Right lobe of liver (tissue), 6 donors: ENCODE measurements at regions not wholly inside any gene's neighbourhood (a gene's known extent, or its start where the extent isn't known, plus 50 kb on each side); places are given as distances from the start of the nearest gene placed in this dataset.

Source experiments
- ATAC-seq, 4 donors: fragments of 200-7000 bp; cut with Tn5 transposase; one replicate each; pipeline ENCODE4 v1.9.1; 2020; ENCODE audit warnings: mild to moderate bottlenecking in 4 of 4, moderate library complexity in 4 of 4
- DNase-seq, 3 donors: peaks; one replicate each; pipeline ENCODE4 v3.0.0-alpha.2; 2020
- H3K27ac ChIP-seq, 3 donors: fragments of 200-600 bp; one replicate each; pipeline ENCODE4 v1.8.0; 2022
- H3K27me3 ChIP-seq, 2 donors: fragments of 200-600 bp; one replicate each; pipeline ENCODE4 v1.8.0; 2022
- H3K36me3 ChIP-seq, 4 donors: fragments of 200-600 bp; sonication (generic) in 1 of 4; one replicate each; pipeline versions ENCODE4 v1.5.1 to v1.8.0; 2017 to 2022; ENCODE audit warnings: control low read depth in 1 of 4
- H3K4me1 ChIP-seq, 4 donors: fragments of 200-600 bp; sonication (generic) in 1 of 4; one replicate each; pipeline versions ENCODE4 v1.5.1 to v1.8.0; 2017 to 2022; ENCODE audit warnings: control low read depth in 1 of 4
- H3K4me3 ChIP-seq, 3 donors: fragments of 200-600 bp; one replicate each; pipeline ENCODE4 v1.8.0; 2022
- H3K9me3 ChIP-seq, 4 donors: fragments of 200-600 bp; sonication (generic) in 1 of 4; one replicate each; pipeline versions ENCODE4 v1.5.1 to v1.8.0; 2017 to 2022; ENCODE audit warnings: control low read depth in 1 of 4
- POLR2A ChIP-seq: fragments of 450-650 bp; IDR thresholded peaks from one replicate; pipeline ENCODE4 v1.6.1; 2017; ENCODE audit warnings: antibody characterized with exemption, mild to moderate bottlenecking
- WGBS: methylation state at CpG from one replicate; pipeline ENCODE4 v1.1.6; 2018; ENCODE audit warnings: low coverage, low lambda C conversion rate; ENCODE audit not compliant: insufficient coverage; ENCODE audit errors: missing lambda C conversion rate; 5-methylcytosine and 5-hydroxymethylcytosine counted together
- intact Hi-C, 2 donors: fragments of 100-400 bp; cut with DNase I; formaldehyde crosslinking; loops; one replicate each; pipeline versions ENCODE4 v1.11.2 to v1.14.1; 2022
- TF ChIP-seq, protein P1 (sequence below), 4 donors: fragments of 200-600 bp in 3 of 4; fragments of 450-650 bp in 1 of 4; IDR thresholded peaks; one replicate each; pipeline versions ENCODE4 v1.5.1 to v1.8.0; 2016 to 2022; ENCODE audit warnings: antibody characterized with exemption in 4 of 4, mild to moderate bottlenecking in 2 of 4
- donor health status: DM: no; HTN: yes; CAD: no.
- donor health status: DM: no; HTN: no; CAD: no.
- donor health status: DM: no; HTN: no; CAD: no.
- donor health status: DM: no; HTN: yes; CAD: no.
- donor health status: DM: no; HTN: yes; CAD: no.

- DNase-seq (no peak), ATAC-seq (no peak)
- intact Hi-C loops: no loop called here
- no peak overlapping the region for H3K4me3 ChIP-seq
- no peak overlapping the region for H3K27ac ChIP-seq
- no peak for TF ChIP-seq POLR2A
- TF ChIP-seq, protein P1, sequence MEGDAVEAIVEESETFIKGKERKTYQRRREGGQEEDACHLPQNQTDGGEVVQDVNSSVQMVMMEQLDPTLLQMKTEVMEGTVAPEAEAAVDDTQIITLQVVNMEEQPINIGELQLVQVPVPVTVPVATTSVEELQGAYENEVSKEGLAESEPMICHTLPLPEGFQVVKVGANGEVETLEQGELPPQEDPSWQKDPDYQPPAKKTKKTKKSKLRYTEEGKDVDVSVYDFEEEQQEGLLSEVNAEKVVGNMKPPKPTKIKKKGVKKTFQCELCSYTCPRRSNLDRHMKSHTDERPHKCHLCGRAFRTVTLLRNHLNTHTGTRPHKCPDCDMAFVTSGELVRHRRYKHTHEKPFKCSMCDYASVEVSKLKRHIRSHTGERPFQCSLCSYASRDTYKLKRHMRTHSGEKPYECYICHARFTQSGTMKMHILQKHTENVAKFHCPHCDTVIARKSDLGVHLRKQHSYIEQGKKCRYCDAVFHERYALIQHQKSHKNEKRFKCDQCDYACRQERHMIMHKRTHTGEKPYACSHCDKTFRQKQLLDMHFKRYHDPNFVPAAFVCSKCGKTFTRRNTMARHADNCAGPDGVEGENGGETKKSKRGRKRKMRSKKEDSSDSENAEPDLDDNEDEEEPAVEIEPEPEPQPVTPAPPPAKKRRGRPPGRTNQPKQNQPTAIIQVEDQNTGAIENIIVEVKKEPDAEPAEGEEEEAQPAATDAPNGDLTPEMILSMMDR (IDR thresholded peaks at IDR 0.05): no peak
- no peaks in the 10 kb centered on the region for H3K4me1 ChIP-seq
- H3K36me3 ChIP-seq: no peaks in the 10 kb centered on the region
- 30% methylated on average over 5 of the region's 5 CpGs for WGBS
- no peaks in the 10 kb centered on the region for H3K9me3 ChIP-seq
- H3K27me3 ChIP-seq: no peaks in the 10 kb centered on the region
Observed at GRCh38 chr9:36742264-36742663, 169.6 kb downstream of the MELK start.

DNA sequence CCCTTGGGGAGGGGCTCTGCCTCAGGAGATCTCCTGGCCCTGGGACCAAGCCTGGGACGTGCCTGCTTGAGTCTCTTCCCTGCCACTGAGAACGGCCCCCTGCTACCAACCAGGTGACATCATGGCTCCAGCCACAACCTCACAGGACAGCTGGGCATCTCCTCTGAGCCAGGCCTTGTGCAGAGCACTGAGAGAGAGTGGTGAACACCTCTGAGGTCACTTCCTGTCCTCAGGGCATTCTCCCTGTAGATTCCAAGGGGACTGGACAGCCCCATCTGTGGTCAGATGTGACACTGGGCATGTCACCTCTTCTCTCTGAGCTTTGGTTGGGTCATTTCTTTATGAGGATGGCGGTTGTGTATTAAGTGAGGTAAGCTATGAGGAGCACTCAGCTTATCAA lies 172.0 kb downstream of the MELK start:
- H3K27me3 ChIP-seq: no peaks in the 10 kb centered on the region
- TF ChIP-seq POLR2A: no peak
- TF ChIP-seq, protein P1 (IDR thresholded peaks at IDR 0.05): no peak
- 33% methylated on average over 1 of the region's 3 CpGs for WGBS

GRCh38 chr9:36745977-36746376 lies 173.3 kb downstream of the MELK start:
- 37% methylated on average over 3 of the region's 11 CpGs for WGBS
- Histone ChIP-seq H3K4me3 (no peak overlapping the region), H3K36me3 (no peaks in the 10 kb centered on the region), H3K27ac (no peak overlapping the region), H3K4me1 (no peaks in the 10 kb centered on the region), H3K9me3 (no peaks in the 10 kb centered on the region), H3K27me3 (no peaks in the 10 kb centered on the region)
- ATAC-seq (no peak), DNase-seq (no peak)
- intact Hi-C loops: no loop called here
- TF ChIP-seq POLR2A: no peak
- TF ChIP-seq, protein P1 (IDR thresholded peaks at IDR 0.05): no peak

More for the DNA sequence above, 172.0 kb downstream of the MELK start:
- Histone ChIP-seq H3K9me3 (no peaks in the 10 kb centered on the region), H3K27ac (no peak overlapping the region), H3K36me3 (no peaks in the 10 kb centered on the region), H3K4me1 (no peaks in the 10 kb centered on the region), H3K4me3 (no peak overlapping the region)
- intact Hi-C loops: no loop called here
- ATAC-seq (no peak), DNase-seq (no peak)

DNA sequence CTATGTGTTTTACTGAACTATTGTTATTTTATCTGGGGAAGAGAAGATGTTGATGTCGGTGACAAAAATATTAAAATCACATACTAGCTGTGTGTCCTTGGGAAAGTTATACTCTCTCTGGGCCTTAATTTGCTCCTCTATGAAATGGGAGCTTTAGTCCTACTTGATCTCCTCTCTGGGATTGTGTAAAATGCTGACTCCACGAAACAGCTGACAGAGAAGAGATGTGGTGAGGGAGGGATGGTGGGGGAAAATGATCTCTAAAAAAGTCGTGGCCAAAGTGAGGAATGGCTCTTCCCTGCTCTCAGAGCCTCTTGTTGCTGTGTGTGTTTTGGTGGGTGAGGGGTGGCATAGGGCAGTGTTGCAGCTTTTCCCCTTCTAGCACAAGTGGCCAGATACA lies 173.7 kb downstream of the MELK start:
- ATAC-seq: no peak
- WGBS: 51% methylated on average over 2 of the region's 3 CpGs
- intact Hi-C loops: no loop called here

More for the DNA sequence above, 173.7 kb downstream of the MELK start:
- Histone ChIP-seq H3K36me3 (no peaks in the 10 kb centered on the region), H3K9me3 (no peaks in the 10 kb centered on the region), H3K27me3 (no peaks in the 10 kb centered on the region), H3K4me1 (no peaks in the 10 kb centered on the region), H3K4me3 (no peak overlapping the region), H3K27ac (no peak overlapping the region)
- no peak for TF ChIP-seq POLR2A
- TF ChIP-seq, protein P1 (IDR thresholded peaks at IDR 0.05): no peak
- no peak for DNase-seq
